GM18909 (cell line): ENCODE measurements at regions not wholly inside any gene's neighbourhood (a gene's known extent, or its start where the extent isn't known, plus 50 kb on each side); places are given as distances from the start of the nearest gene placed in this dataset.

ENCODE experiments used
- ATAC-seq: cut with Tn5 transposase; IDR thresholded peaks from one replicate; pipeline ENCODE4 v1.9.1; 2021; ENCODE audit warnings: mild to moderate bottlenecking; ENCODE audit not compliant: unreplicated experiment, poor library complexity

DNA sequence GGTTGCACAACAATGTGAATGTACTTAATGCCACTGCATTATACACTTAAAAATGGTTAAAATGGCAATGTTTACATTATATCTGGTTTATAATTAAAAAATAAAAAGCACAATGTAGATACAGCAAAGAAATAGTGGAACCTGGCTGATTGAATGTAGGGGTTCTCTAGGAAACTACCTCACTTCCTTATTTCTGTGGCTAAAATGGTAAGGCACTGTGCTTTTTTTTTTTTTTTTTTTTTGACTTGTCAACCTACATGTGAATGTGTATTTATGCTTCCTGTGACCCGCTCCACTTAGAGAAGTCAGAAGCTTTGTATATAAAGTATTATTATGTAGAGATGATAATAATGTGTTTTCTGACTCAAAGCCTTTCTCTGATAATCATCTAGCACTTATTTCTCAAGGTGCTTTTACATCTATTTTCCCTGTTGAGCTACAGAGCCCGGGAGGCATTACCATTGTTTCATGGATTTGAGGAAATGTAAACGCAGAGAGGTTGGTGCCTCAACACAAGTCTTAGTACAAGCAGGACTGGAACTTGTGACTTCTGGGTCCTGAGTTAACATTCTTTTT is 55.0 kb downstream of the SOX4 start:
- ATAC-seq = peak; percentile 86

DNA sequence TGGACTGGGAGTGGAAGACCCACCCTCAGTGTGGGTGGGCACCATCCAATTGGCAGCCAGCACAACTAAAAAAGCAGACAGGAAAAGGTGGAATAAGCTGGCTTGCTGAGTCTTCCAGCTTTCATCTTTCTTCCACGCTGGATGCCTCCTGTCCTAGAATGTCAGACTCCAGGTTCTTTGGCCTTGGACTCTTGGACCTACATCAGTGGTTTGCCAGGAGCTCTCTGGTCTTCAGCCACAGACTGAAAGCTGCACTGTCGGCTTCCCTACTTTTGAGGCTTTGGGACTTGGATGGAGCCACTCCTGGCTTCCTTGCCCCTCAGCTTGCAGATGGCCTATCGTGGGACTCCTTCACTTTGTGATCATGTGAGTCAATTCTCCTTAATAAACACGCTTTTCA is 59.8 kb downstream of the SOX4 start:
- no peak for ATAC-seq

DNA sequence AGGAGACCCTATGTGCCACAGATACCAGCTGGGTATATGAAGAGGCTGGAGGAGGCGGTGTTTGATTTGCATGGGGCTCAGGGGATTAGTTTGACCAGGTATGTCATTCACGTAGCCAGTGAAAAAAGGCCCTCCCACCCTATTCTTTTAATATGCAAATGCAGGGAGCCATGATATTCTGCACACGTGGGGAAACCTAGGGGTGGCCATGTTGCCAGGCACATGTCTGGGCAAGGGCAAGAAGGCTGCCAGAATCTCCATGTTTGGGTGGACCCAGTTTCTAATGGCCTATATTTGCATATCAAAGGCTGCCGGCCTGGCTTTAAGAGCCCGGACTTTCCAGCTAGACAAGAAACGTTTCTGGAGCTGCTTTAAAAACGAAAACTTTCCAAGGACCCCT is 60.4 kb downstream of the SOX4 start:
- ATAC-seq = no peak

DNA sequence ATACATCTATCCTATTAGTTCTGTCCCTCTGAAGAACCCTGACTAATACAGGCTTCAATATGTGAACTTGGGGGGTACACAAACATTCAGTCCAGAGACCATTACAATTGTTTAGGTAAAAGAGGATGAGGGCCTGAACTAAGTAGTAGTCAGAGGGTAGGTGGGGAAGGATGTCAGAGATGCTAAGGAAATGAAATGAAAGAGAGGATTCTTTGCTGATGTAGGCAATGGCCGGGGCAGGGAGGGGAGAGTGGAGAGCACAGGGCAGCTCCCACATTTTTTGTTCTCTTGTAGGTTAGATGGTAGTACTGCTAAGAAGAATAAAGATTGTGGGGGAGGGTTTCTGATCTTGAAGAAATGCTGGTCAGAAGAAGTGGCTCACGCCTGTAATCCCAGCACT is 60.8 kb downstream of the SOX4 start:
- ATAC-seq = no peak

DNA sequence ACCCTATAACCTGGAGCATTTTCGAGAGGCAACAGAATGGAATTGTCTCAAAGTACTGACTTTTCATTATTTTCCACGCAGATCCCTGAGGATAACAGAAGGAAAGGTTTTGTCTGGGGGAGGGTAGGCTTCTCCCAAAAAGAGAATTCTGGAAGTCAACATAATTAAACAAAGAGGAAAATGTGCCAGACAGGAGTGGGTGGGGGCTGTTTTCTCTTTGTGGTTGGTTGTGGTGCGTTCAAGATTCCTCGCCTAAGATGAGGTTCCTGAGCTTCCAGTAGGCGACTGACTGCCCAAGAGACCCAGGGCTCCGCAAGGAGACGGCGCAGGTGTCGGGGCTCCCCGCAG is 70.4 kb downstream of the SOX4 start:
- ATAC-seq = no peak

DNA sequence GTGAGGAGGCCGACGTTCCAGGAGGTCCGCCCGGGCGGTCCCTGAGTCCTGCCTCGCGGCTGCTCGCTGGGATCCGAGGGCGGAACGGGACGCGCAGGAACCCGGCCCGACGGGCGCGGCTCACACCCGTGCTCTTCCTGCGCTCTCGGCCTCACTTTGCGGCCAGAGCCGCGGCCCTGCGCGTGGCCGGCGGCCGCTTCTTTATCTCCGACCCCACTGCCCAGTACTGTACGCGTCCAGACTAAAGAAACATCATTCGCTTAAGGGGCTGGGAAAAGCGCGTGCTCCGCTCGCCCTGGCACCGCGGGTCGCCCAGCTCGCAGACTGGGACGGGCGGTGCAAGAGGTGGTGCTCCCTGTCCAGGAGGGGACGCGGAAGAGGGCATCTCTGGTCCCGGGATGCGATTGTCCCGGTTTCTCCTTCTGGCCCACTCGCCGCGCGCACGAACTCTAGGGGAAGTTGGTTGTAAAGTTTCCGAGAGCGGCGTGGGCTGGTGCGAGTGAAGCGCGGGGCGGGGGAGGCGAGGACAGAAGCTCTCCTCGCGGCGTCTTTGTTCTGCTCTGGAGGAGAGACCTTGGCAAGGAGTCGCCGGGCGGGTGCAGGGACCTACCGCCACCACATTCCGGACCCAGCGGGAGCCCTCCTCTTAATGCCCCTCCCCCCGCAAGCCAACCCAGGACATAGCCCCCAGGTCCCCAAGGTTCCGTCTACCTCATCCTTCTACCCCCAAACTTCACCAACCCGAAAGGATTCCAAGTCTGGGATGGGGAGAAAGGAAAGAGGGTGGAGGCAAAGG is 71.0 kb downstream of the SOX4 start:
- ATAC-seq = no peak

DNA sequence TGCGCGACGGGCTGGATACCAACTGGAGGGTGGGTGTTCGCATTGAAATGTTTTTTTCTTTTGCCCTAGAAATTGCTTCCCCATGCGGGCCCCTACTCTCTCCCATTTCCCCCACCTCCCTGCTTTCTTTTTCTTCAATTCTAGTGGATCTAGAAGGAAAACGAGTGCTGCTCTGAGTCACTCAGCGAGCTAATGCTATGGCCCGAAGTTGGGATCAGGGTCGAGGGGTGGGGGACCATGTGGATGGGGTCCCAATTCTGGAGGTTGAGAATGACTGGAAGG is 71.5 kb downstream of the SOX4 start:
- no peak for ATAC-seq

DNA sequence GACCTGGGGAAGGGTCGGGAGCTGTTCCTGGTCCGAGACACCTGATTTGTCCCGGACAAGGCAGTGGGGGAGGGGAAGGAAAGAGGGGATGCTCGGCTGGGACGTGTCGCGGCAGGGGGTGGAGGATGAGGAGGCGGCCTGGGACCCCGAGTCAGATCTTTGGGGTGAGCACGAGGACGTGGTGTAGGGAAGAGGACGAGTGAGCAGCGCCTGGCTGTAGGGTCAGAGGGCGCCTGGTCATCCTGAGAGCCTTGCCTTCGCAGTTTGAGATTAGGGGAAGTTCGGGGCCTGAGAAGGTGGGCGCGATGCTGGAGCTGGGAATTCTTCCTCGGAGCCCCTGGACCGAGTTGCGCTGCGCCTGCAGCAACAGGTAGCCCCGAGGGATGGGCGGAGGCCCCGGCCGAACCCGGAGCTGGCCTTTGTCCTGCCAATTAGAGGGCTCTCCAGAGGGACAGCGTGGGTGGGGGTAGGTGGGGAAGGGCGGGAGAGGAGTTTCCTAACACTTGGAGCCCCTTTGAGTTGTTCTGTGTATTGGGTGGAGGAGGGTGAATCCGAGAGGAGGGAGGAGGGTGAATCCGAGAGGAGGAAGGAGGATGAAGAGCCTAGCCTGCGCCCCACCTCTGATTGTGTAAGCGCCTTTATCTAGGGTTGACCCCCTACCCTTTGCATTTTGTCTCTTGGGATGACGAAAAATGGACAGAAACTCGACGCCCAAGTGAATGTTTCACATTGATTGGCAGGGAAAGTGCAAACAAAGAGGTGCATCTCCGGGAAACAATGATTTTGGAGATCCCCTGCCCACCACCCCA is 72.0 kb downstream of the SOX4 start:
- ATAC-seq = no peak

DNA sequence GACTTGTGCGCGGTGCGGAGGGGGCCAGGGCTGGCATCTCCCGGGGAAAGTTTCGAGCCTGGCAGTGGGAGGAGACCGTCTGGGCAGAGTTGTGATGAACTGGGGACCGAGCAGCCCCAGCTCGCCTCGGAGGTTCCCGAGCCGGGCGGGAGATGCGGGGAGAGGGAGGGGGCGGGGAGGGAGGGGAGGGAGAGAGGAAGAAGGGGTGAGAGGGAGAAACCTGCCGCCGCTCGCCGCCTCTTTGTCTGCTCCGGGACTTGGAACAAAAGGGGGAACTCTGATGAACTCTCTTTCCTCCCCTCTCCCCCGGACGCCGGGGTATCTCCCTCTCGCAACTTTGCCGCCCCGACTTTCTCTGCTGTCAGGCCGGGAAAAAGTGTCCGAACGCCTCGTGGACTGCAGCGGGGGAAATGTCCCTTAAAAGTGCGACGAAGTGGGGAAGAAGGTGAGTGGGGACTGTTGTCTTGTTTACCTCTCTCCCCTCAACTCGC is 72.7 kb downstream of the SOX4 start:
- ATAC-seq = no peak

DNA sequence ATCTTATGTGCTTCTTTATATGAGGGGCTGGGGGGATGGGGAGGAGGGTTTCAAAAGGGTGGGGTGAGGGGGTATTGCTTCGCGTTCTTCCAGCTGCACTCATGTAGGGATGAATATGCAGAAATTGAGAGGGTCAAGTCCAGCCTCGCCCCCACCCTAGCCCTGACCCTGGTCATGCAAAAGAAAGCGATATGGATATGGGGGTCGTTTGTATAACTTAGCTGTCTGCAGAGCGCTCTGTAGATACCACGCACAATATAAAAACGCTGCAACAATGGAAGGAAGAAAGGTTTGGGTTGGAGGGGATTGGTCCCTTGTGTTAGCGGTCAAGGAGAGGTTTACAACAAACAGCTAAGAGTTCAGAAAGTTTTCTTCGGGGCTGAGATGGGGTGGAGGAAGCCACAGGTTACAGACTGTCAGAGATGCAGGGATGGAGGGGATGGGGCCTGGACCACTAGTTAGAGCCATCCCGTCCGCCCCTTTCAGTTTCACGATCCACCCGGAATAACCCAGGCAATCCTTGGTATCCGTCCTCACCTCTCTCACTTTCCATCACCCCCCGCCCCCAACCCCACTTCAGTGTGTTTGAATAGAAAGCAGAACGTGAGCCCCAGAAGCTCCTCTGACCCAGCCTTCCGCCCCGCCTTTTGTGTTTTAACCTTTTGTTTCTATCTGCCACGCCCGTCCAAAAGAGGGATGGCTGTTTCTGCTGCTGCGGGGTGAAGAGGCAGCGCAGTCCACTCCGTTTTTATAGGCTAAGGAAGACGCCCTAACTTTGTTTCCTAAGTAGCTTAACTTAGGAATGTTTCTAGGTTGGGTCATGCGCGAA is 73.5 kb downstream of the SOX4 start:
- no peak for ATAC-seq

DNA sequence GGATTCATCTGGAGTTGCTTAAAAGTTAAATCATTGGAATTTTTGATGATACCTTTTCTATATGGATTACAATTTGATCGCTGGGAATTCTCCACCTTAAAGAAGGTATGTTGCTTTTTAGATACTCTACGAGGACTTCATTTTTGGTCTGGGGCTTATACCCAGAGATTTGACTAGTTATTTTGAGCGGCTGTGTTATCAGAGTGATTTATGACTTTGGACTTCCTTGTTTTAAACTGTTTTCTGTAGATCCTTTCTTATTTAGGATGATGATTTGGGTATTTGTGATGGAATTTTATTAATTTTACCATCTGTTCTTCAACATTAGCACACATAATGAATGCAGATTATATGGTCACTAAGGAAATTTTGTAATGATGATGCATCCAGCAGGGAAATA is 75.2 kb downstream of the SOX4 start:
- no peak for ATAC-seq

DNA sequence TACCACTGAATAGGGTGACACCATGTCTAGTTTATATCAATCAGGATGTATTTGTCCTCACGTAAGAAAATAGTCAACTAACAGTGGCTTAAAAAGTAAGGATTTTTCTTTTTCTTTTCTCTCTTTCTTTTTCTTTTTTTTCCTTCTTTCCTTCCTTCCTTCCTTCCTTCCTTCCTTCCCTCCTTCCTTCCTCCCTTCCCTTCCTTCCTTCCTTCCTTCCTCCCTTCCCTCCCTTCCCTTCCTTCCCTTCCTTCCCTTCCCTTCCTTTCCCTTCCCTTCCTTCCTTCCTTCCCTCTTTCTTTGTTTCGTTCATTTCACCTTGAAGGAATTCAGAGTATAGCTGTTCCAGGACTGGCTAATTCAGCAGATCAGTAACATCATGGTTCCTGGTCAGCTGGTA is 83.2 kb downstream of the SOX4 start:
- ATAC-seq = no peak

DNA sequence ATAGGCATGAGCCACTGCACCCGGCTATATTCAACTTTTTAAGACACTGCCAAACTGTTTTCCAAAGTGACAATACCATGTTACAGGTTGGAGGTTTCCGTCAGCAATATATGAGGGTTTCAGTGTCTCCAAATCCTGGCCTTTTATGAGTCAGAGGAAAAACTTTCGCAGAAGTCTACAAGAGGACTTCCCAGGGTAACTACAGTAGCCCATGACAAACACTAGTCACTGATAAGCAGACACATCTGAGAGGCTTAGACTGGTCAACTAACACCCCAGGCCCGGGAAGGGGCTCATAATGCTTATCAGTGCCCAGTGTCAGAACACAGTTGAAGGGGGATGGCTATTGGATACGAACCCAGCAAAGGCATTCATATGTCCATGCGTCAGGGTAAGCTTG is 85.4 kb downstream of the SOX4 start:
- no peak for ATAC-seq

DNA sequence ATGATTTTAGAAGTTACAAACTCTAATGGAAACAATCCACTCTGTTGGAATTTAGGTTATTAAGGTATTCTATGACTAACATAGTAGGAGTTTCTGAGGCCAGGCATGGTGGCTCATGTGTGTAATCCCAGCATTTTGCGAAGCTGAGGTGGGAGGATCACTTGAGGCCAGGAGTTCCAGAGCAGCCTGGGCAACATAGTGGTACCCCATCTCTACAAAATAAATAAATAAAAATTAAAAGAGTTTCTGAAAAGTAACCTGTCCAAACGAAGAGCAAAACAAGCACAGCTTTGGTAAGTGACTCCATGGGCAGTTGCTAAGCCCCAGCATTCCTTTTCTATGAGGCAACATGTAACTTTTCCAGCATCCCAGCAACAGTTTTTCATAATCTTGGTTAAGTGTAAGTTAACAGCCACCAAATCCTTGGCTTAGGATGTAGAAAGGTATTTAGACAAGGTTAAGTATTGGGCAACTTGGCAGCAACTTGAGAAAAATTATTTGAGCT is 86.3 kb downstream of the SOX4 start:
- no peak for ATAC-seq

DNA sequence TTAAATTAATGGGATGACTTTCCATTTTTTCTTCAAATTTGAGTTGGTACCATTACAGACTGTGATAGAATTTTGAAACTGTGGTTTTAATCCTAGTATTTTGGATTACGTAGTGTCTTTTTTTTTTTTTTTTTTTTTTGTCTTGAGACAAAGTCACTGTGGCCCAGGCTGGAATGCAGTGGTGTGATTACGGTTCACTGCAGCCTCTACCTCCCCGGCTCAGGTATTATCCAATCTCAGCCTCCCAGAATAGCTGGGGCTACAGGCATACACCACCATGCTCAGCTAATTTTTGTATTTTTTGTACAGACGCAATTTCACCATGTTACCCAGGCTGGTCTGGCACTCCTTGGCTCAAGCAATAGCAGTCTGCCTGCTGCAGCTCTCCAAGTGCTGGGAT is 87.1 kb downstream of the SOX4 start:
- ATAC-seq = no peak

DNA sequence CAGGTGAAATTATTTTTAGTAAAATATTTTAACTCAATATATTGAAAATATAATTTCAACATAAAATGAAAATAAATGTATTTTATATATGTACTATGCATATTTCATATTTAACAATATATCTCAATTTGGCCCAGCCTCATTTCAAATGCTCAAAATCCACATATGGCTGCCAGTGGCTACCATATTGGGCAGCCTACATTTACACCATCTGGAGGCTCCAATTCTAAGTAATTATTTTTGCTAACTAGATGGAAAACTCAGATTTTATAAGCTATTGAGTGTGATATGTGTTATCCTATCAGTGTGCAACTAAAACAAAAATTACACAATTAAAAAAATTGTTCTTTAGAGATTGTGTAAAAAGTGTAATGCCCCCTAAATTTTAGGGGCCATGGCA is 96.9 kb downstream of the SOX4 start:
- no peak for ATAC-seq

DNA sequence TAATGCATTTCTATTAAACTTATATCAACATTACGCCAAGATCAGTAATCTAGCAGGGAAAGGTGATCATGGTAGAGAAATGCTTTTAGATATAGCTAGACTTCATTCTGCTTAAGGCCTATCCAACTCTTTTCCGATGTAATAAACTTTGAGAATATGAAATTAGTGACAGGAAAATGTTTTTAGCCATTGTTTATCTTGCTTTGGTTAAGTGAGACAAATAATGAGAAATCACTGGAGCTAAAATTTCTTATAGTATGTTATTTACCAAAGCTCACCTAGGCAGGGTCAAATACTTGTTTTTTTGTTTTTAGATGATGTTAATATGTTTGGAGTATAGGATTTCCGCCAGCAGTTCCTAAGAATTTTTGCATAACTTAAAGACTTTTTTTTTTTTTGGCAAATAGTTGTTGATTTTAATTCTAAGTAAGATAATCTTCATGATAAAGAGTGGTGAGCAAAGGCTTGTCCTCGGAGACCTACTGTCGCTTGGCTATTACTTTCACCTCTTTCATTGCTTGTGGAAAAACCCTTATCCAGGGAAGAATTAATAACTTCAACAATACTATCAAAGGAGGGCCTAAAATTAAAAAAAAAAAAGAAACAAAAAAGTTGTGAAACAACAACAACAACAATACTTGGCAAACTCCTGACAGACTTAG is 98.3 kb downstream of the SOX4 start:
- no peak for ATAC-seq

DNA sequence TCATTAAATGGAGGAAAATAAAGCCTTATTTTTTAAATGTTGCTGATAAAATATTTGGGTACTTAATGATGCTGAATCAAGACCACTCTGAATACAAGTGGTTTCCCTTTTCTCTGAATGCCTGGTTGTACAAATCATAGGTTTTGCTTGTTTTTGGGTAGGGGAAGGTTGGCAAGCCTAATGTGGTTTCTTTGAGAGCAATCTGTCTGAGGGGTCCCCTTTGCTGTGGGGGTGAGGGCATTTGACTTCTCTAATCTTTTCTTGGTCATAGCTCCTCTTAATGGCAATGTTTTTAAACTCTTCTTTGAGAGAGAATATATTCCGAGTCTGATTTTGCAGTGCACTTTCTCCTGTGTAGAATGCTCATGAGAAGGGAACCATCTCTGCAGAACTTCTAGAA is 99.2 kb downstream of the SOX4 start:
- no peak for ATAC-seq

DNA sequence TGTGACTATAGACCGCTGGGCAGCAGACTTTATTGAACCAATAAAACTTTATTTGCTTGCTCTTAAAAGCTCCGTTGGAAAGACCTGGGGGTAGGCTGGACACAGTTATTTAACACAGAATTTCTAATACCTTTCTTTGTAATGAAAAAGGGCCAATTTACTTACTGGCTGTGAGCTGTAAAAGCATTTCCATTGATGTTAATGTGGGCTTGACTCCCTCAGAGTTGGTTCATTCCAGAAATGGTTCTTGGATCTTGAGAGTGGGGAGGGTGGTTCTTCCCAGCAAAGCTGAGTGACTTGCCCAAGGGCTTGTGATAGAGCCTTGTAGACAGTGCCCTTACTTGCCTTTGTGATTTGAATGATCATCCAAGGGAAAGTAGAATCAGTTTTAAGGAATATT is 100.6 kb downstream of the SOX4 start:
- no peak for ATAC-seq
